ENCODE measurements at regions not wholly inside any gene's neighbourhood (a gene's known extent, or its start where the extent isn't known, plus 50 kb on each side); places are given as distances from the start of the nearest gene placed in this dataset.

- no peak overlapping the region for H2AFZ ChIP-seq (ENCODE audit: insufficient read depth, low read depth, low read length, poor library complexity, severe bottlenecking)
- no CpG with 5 or more reads among the region's 5 CpGs for WGBS (ENCODE audit: insufficient coverage)
- no peaks in the 10 kb centered on the region for H3K27me3 ChIP-seq (ENCODE audit: control insufficient read depth in 2 of 2, insufficient read depth in 2 of 2, low read length in 2 of 2)
- H3K27ac ChIP-seq (ENCODE audit: low read depth in 1 of 2, low read length in 2 of 2): no peak overlapping the region
- no peaks in the 10 kb centered on the region for H3K36me3 ChIP-seq (replicated peaks in 1 of 2; ENCODE audit: control insufficient read depth in 1 of 2, insufficient read depth in 2 of 2, low read length in 2 of 2)
- intact Hi-C loops (cut with micrococcal nuclease): no loop called here
- H3K4me3 Mint-ChIP-seq: no peak overlapping the region
- peaks cover 17% of the 10 kb centered on the region for H3K4me1 Mint-ChIP-seq
- H3K9me3 Mint-ChIP-seq: peaks cover 0 to 2% (median 0%) of the 10 kb centered on the region in 7 donors
- no peak for DNase-seq
- H3K4me3 ChIP-seq (replicated peaks in 1 of 3; ENCODE audit: low read depth in 2 of 3, low read length in 3 of 3): no peak overlapping the region
- H3K27ac Mint-ChIP-seq: no peak overlapping the region
- H3K4me1 ChIP-seq (ENCODE audit: control insufficient read depth in 1 of 2, insufficient read depth in 2 of 2, low read length in 2 of 2): peaks cover 15 to 20% of the 10 kb centered on the region in 2 donors
- no peaks in the 10 kb centered on the region for H3K79me2 ChIP-seq (ENCODE audit: insufficient read depth, low read length)
- no peaks in the 10 kb centered on the region for H3K9me3 ChIP-seq (replicated peaks in 1 of 2; ENCODE audit: control insufficient read depth in 1 of 2, insufficient read depth in 1 of 2, low read length in 2 of 2)
- no peaks in the 10 kb centered on the region for H3K36me3 Mint-ChIP-seq
- H3K9ac ChIP-seq (ENCODE audit: insufficient read depth, low read length, poor library complexity, severe bottlenecking): no peak overlapping the region
- H3K27me3 Mint-ChIP-seq (ENCODE audit: low read depth in 3 of 3): peaks cover 0 to 4% (median 4%) of the 10 kb centered on the region in 3 donors
- no peak overlapping the region for H3K4me2 ChIP-seq (replicated peaks; ENCODE audit: extremely low read depth, low read length, poor library complexity, severe bottlenecking)
- H4K20me1 ChIP-seq (ENCODE audit: insufficient read depth, low read length): no peaks in the 10 kb centered on the region
- no peak for TF ChIP-seq CTCF (IDR thresholded peaks at IDR 0.05)
Observed at GRCh38 chr9:79360387-79361347, 211.1 kb upstream of the TLE4 start.

GRCh38 chr9:79362100-79363081, 209.4 kb upstream of the TLE4 start:
- no peaks in the 10 kb centered on the region for H3K27me3 ChIP-seq (ENCODE audit: control insufficient read depth in 2 of 2, insufficient read depth in 2 of 2, low read length in 2 of 2)
- H4K20me1 ChIP-seq (ENCODE audit: insufficient read depth, low read length): no peaks in the 10 kb centered on the region
- H3K4me3 ChIP-seq (replicated peaks in 1 of 3; ENCODE audit: low read depth in 2 of 3, low read length in 3 of 3): no peak overlapping the region
- peaks cover 0 to 3% (median 2%) of the 10 kb centered on the region in 3 donors for H3K27me3 Mint-ChIP-seq (ENCODE audit: low read depth in 3 of 3)
- no peak overlapping the region for H3K27ac Mint-ChIP-seq
- no peak for TF ChIP-seq CTCF (IDR thresholded peaks at IDR 0.05)
- no peaks in the 10 kb centered on the region for H3K36me3 ChIP-seq (replicated peaks in 1 of 2; ENCODE audit: control insufficient read depth in 1 of 2, insufficient read depth in 2 of 2, low read length in 2 of 2)
- peaks cover 5% of the 10 kb centered on the region for H3K4me1 Mint-ChIP-seq
- 90% methylated on average over 2 of the region's 9 CpGs for WGBS (ENCODE audit: insufficient coverage)
- no peaks in the 10 kb centered on the region for H3K79me2 ChIP-seq (ENCODE audit: insufficient read depth, low read length)
- H2AFZ ChIP-seq (ENCODE audit: insufficient read depth, low read depth, low read length, poor library complexity, severe bottlenecking): no peak overlapping the region
- H3K4me1 ChIP-seq (ENCODE audit: control insufficient read depth in 1 of 2, insufficient read depth in 2 of 2, low read length in 2 of 2): peaks cover 6 to 9% of the 10 kb centered on the region in 2 donors
- no peak for DNase-seq
- no peak overlapping the region for H3K27ac ChIP-seq (ENCODE audit: low read depth in 1 of 2, low read length in 2 of 2)
- H3K4me2 ChIP-seq (replicated peaks; ENCODE audit: extremely low read depth, low read length, poor library complexity, severe bottlenecking): no peak overlapping the region
- no peak overlapping the region for H3K9ac ChIP-seq (ENCODE audit: insufficient read depth, low read length, poor library complexity, severe bottlenecking)
- peaks cover 0 to 2% (median 0%) of the 10 kb centered on the region in 7 donors for H3K9me3 Mint-ChIP-seq
- H3K4me3 Mint-ChIP-seq: no peak overlapping the region
- intact Hi-C loops (cut with micrococcal nuclease): no loop called here
- no peaks in the 10 kb centered on the region for H3K36me3 Mint-ChIP-seq
- no peaks in the 10 kb centered on the region for H3K9me3 ChIP-seq (replicated peaks in 1 of 2; ENCODE audit: control insufficient read depth in 1 of 2, insufficient read depth in 1 of 2, low read length in 2 of 2)

Data from CD14-positive monocyte (primary cell).